ENCODE measurements at regions not wholly inside any gene's neighbourhood (a gene's known extent, or its start where the extent isn't known, plus 50 kb on each side); places are given as distances from the start of the nearest gene placed in this dataset.
A peak's percentile ranks its signal among the peaks of the same experiment; 100 is the strongest.
"Not testable (repeated sequence)": the region's sequence is repeated elsewhere in the genome, so short reads cannot be mapped to it uniquely, and the experiment has no call there.

DNA sequence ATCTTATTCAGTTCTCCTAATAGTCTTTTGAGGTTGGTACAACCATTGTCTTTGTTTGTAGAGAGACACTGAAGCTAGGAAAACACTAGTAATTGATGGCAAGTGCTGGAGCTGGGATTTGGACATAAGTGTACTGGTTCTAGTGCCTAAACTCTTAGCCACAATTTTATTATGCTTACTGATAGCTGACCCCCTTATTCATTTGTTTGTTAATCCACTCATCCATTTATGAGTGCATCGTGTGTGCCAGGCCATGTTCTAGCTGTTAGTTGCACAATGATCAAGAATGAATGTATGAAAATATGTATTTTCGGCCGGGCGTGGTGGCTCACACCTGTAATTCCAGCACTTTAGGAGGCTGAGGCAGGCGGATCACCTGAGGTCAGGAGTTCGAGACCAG, 88.2 kb upstream of the SEC22B start:
- H3K27me3 Mint-ChIP-seq (ENCODE audit: low read depth); H3K27ac Mint-ChIP-seq; DNase-seq (ENCODE audit: low spot score); H3K9me3 Mint-ChIP-seq; ATAC-seq; H3K4me3 Mint-ChIP-seq; POLR2A ChIA-PET; H3K4me1 Mint-ChIP-seq; CTCF ChIA-PET; H3K36me3 Mint-ChIP-seq: not testable (repeated sequence)

GRCh38 chr1:120262791-120263751, 86.8 kb upstream of the SEC22B start:
- H3K9me3 Mint-ChIP-seq; H3K36me3 Mint-ChIP-seq; POLR2A ChIA-PET; H3K27ac Mint-ChIP-seq; H3K4me3 Mint-ChIP-seq; H3K4me1 Mint-ChIP-seq; CTCF ChIA-PET; DNase-seq (ENCODE audit: low spot score); H3K27me3 Mint-ChIP-seq (ENCODE audit: low read depth); ATAC-seq: not testable (repeated sequence)

- POLR2A ChIA-PET; H3K9me3 Mint-ChIP-seq; H3K27ac Mint-ChIP-seq; DNase-seq (ENCODE audit: low spot score); H3K36me3 Mint-ChIP-seq; H3K4me3 Mint-ChIP-seq; H3K4me1 Mint-ChIP-seq; H3K27me3 Mint-ChIP-seq (ENCODE audit: low read depth): not testable (repeated sequence)
- ATAC-seq: peak; percentile 53
- CTCF ChIA-PET: interaction anchor here (0.6 kb wide), 1 partner anchor 80 kb away, joined by 3 read pairs; no protein-coding TSS in a partner anchor
Observed at GRCh38 chr1:120257778-120258105, 81.4 kb upstream of the SEC22B start.

GRCh38 chr1:120257064-120257777, 80.9 kb upstream of the SEC22B start:
- H3K36me3 Mint-ChIP-seq; ATAC-seq; POLR2A ChIA-PET; DNase-seq (ENCODE audit: low spot score); CTCF ChIA-PET; H3K4me3 Mint-ChIP-seq; H3K27me3 Mint-ChIP-seq (ENCODE audit: low read depth); H3K9me3 Mint-ChIP-seq; H3K27ac Mint-ChIP-seq; H3K4me1 Mint-ChIP-seq: not testable (repeated sequence)

- ATAC-seq; DNase-seq (ENCODE audit: low spot score); H3K9me3 Mint-ChIP-seq; H3K36me3 Mint-ChIP-seq; POLR2A ChIA-PET; H3K27me3 Mint-ChIP-seq (ENCODE audit: low read depth); H3K27ac Mint-ChIP-seq; CTCF ChIA-PET; H3K4me3 Mint-ChIP-seq; H3K4me1 Mint-ChIP-seq: not testable (repeated sequence)
Observed at GRCh38 chr1:120250756-120251155, 74.4 kb upstream of the SEC22B start.

GRCh38 chr1:120248726-120249427, 72.6 kb upstream of the SEC22B start:
- H3K27ac Mint-ChIP-seq; H3K4me3 Mint-ChIP-seq; H3K4me1 Mint-ChIP-seq; H3K36me3 Mint-ChIP-seq; H3K9me3 Mint-ChIP-seq; DNase-seq (ENCODE audit: low spot score); CTCF ChIA-PET; H3K27me3 Mint-ChIP-seq (ENCODE audit: low read depth); POLR2A ChIA-PET: not testable (repeated sequence)
- ATAC-seq: peak; percentile 58

DNA sequence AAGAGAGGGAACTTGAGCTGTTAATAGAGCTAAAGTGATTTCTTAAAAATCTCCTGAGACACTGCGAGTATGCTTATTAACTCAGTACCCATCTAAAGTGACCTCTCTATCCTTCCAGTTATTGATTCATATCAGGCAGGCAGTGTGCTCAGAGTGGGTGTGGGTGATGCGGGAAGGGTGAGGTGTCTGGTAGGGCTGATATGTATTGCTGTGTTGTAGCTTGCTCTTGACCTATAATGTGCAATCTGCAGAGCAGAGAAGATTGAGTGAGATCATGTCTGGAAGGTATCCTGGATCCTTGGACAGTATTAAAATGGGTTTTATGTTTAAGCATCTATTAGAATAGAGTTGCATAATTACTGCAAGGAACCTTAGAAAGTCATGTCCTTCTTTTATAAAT, 71.9 kb upstream of the SEC22B start:
- not testable (repeated sequence) for H3K27ac Mint-ChIP-seq

GRCh38 chr1:120243867-120244266, 67.5 kb upstream of the SEC22B start:
- H3K27me3 Mint-ChIP-seq (ENCODE audit: low read depth); H3K9me3 Mint-ChIP-seq; H3K27ac Mint-ChIP-seq; ATAC-seq; H3K4me1 Mint-ChIP-seq; H3K4me3 Mint-ChIP-seq; POLR2A ChIA-PET; DNase-seq (ENCODE audit: low spot score); CTCF ChIA-PET; H3K36me3 Mint-ChIP-seq: not testable (repeated sequence)

More for the DNA sequence above, 71.9 kb upstream of the SEC22B start:
- H3K4me1 Mint-ChIP-seq; DNase-seq (ENCODE audit: low spot score); CTCF ChIA-PET; H3K4me3 Mint-ChIP-seq; H3K36me3 Mint-ChIP-seq; POLR2A ChIA-PET; H3K27me3 Mint-ChIP-seq (ENCODE audit: low read depth); H3K9me3 Mint-ChIP-seq; ATAC-seq: not testable (repeated sequence)

GRCh38 chr1:120242582-120242981, 66.3 kb upstream of the SEC22B start:
- H3K9me3 Mint-ChIP-seq; POLR2A ChIA-PET; H3K27ac Mint-ChIP-seq; H3K36me3 Mint-ChIP-seq; H3K4me1 Mint-ChIP-seq; H3K27me3 Mint-ChIP-seq (ENCODE audit: low read depth); DNase-seq (ENCODE audit: low spot score); H3K4me3 Mint-ChIP-seq; ATAC-seq; CTCF ChIA-PET: not testable (repeated sequence)

- ATAC-seq, CTCF ChIA-PET: not testable (repeated sequence)
Observed at GRCh38 chr1:120241868-120242267, 65.5 kb upstream of the SEC22B start.

GRCh38 chr1:120240181-120240580, 63.9 kb upstream of the SEC22B start:
- H3K27ac Mint-ChIP-seq; DNase-seq (ENCODE audit: low spot score); CTCF ChIA-PET; H3K27me3 Mint-ChIP-seq (ENCODE audit: low read depth); ATAC-seq; POLR2A ChIA-PET; H3K9me3 Mint-ChIP-seq; H3K4me3 Mint-ChIP-seq; H3K4me1 Mint-ChIP-seq; H3K36me3 Mint-ChIP-seq: not testable (repeated sequence)

More at GRCh38 chr1:120241868-120242267, 65.5 kb upstream of the SEC22B start:
- H3K9me3 Mint-ChIP-seq; H3K36me3 Mint-ChIP-seq; H3K4me3 Mint-ChIP-seq; POLR2A ChIA-PET; H3K4me1 Mint-ChIP-seq; DNase-seq (ENCODE audit: low spot score); H3K27me3 Mint-ChIP-seq (ENCODE audit: low read depth); H3K27ac Mint-ChIP-seq: not testable (repeated sequence)

DNA sequence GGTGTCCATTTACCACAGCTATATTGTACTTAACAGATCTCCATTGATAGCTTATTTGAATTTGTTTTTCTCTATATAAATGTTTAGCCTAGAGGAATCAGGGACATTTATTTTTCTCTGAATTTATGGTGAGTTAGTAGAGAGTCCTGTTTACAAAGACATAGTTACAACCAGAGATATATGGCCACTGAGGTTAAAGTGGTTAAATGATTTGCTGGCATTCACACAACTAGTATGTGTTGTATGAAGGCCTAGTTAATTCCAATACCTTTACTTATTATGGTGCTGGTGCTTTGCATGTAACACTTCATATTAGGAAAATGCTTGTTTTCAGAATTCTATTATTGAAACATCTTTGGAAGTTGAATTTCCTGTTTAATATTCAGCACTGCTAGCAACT, 63.0 kb upstream of the SEC22B start:
- H3K27ac Mint-ChIP-seq; H3K27me3 Mint-ChIP-seq (ENCODE audit: low read depth); ATAC-seq; H3K4me1 Mint-ChIP-seq; POLR2A ChIA-PET; H3K9me3 Mint-ChIP-seq; CTCF ChIA-PET; H3K4me3 Mint-ChIP-seq; DNase-seq (ENCODE audit: low spot score); H3K36me3 Mint-ChIP-seq: not testable (repeated sequence)

Measured in WTC11 (cell line).